Upper lobe of left lung (tissue), 4 donors: ENCODE measurements at regions not wholly inside any gene's neighbourhood (a gene's known extent, or its start where the extent isn't known, plus 50 kb on each side); places are given as distances from the start of the nearest gene placed in this dataset.
"Not testable (repeated sequence)": the region's sequence is repeated elsewhere in the genome, so short reads cannot be mapped to it uniquely, and the experiment has no call there.

ENCODE experiments used
- POLR2A ChIP-seq, 4 donors: fragments of 450-650 bp; IDR thresholded peaks; one replicate each; pipeline ENCODE4 v1.5.1; 2016 to 2017; ENCODE audit warnings: antibody characterized with exemption in 4 of 4, mild to moderate bottlenecking in 2 of 4
- TF ChIP-seq, protein P1 (sequence below), 6 experiments: fragments of 450-650 bp in 4 of 6; fragments of 200-600 bp in 2 of 6; sonication (generic) in 2 of 6; IDR thresholded peaks; one replicate each; pipeline ENCODE4 v1.5.1; 2016 to 2019; ENCODE audit warnings: antibody characterized with exemption in 6 of 6

DNA sequence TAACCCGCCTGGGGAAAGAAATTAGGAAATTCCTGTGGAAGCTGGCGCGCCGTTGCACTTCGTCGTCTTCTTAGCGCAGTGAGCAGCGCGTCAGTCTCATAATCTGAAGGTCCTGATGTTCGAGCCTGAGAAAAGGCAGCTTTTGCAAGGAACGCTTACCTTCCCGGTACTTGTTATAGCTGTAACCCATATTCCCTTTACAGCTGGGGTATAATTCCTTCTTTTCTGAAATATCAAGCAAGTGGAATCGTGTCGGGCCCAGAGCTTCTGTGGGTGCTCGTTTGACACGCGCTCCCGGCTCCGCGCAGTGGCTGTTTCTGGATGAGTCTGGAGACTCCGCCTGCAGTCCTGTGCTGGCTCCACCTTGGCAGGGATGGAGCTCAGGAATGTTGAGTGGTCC, 491.2 kb downstream of the PRIM2 start:
- TF ChIP-seq POLR2A (IDR thresholded peaks at IDR 0.05), result not testable (repeated sequence)
- TF ChIP-seq, protein P1, sequence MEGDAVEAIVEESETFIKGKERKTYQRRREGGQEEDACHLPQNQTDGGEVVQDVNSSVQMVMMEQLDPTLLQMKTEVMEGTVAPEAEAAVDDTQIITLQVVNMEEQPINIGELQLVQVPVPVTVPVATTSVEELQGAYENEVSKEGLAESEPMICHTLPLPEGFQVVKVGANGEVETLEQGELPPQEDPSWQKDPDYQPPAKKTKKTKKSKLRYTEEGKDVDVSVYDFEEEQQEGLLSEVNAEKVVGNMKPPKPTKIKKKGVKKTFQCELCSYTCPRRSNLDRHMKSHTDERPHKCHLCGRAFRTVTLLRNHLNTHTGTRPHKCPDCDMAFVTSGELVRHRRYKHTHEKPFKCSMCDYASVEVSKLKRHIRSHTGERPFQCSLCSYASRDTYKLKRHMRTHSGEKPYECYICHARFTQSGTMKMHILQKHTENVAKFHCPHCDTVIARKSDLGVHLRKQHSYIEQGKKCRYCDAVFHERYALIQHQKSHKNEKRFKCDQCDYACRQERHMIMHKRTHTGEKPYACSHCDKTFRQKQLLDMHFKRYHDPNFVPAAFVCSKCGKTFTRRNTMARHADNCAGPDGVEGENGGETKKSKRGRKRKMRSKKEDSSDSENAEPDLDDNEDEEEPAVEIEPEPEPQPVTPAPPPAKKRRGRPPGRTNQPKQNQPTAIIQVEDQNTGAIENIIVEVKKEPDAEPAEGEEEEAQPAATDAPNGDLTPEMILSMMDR (IDR thresholded peaks at IDR 0.05), result not testable (repeated sequence)
